HepG2 (cell line): ENCODE measurements at regions not wholly inside any gene's neighbourhood (a gene's known extent, or its start where the extent isn't known, plus 50 kb on each side); places are given as distances from the start of the nearest gene placed in this dataset.

Experiments
- ELF1 ChIP-seq: sonication (generic); formaldehyde crosslinking; IDR thresholded peaks from 2 replicates; pipeline ENCODE4 v1.4.0; 2020; ENCODE audit warnings: missing genetic modification reagents
- PTBP1 ChIP-seq: fragments of 200-400 bp; formaldehyde crosslinking; IDR thresholded peaks from 2 replicates; pipeline ENCODE4 v1.6.1; 2018; ENCODE audit warnings: low read length, low read depth; ENCODE audit not compliant: poor library complexity, severe bottlenecking
- SP1 ChIP-seq, 2 experiments: fragments of 450-650 bp in 1 of 2; sonication (generic) in 1 of 2; formaldehyde crosslinking in 1 of 2; IDR thresholded peaks; 2 replicates each; pipeline versions ENCODE4 v1.4.0 to v1.6.1; 2016 to 2020; ENCODE audit warnings: missing genetic modification reagents in 1 of 2
- SUZ12 ChIP-seq: fragments of 150-350 bp; IDR thresholded peaks from 2 replicates; pipeline ENCODE4 v1.6.1; 2014; ENCODE audit warnings: low read depth, low read length
- TF ChIP-seq, protein P1 (sequence below): sonication (generic); formaldehyde crosslinking; IDR thresholded peaks from 2 replicates; pipeline ENCODE4 v1.4.0; 2020; ENCODE audit warnings: missing genetic modification reagents, borderline replicate concordance

DNA sequence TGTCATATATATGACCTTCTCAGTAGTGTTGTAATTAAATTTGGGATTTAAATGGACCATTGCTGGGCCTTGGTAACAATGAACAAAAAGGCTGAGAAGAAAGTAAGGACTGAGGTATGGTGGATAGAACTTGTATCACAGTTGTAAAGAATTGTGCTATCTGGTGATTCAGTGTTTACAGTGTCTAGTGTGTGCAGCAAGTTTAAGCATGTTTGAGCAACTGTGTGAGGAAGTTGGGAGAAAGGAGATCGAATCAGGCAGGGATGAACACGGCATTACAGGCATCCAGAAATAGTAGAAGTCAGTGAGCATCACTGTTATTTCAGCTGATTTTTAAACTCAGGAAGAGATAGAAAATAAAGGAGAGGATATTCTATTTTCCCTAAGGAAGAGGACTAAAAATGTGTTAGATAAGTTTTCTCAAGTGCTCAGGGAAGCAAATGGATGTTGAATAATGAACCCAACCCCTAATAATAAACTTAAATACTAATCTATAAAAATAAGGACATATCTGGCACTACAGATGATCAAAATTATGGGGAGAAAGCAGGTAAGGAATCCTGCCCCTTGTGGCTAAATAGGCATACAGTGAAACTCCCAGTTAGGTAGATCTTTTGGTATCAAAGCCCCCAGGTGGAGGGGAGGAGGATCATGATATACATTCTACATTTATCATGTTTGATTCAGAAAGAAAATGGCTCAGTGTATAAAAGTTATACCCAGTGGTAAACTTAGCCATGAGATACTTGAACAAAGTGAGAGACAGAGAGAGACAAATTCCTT, 361.0 kb upstream of the ANO3 start:
- TF ChIP-seq SP1 (IDR thresholded peaks at IDR 0.05) = no peak
- TF ChIP-seq SP1 (CRISPR knock-in tag; IDR thresholded peaks at IDR 0.05) = no peak
- TF ChIP-seq SUZ12 = no peak
- TF ChIP-seq, protein P1, sequence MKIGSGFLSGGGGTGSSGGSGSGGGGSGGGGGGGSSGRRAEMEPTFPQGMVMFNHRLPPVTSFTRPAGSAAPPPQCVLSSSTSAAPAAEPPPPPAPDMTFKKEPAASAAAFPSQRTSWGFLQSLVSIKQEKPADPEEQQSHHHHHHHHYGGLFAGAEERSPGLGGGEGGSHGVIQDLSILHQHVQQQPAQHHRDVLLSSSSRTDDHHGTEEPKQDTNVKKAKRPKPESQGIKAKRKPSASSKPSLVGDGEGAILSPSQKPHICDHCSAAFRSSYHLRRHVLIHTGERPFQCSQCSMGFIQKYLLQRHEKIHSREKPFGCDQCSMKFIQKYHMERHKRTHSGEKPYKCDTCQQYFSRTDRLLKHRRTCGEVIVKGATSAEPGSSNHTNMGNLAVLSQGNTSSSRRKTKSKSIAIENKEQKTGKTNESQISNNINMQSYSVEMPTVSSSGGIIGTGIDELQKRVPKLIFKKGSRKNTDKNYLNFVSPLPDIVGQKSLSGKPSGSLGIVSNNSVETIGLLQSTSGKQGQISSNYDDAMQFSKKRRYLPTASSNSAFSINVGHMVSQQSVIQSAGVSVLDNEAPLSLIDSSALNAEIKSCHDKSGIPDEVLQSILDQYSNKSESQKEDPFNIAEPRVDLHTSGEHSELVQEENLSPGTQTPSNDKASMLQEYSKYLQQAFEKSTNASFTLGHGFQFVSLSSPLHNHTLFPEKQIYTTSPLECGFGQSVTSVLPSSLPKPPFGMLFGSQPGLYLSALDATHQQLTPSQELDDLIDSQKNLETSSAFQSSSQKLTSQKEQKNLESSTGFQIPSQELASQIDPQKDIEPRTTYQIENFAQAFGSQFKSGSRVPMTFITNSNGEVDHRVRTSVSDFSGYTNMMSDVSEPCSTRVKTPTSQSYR (CRISPR knock-in tag) = no peak
- no peak for TF ChIP-seq PTBP1
- no peak for TF ChIP-seq ELF1 (CRISPR knock-in tag)
